DND-41 (cell line): ENCODE measurements at regions not wholly inside any gene's neighbourhood (a gene's known extent, or its start where the extent isn't known, plus 50 kb on each side); places are given as distances from the start of the nearest gene placed in this dataset.

Source experiments
- EZH2 ChIP-seq: IDR thresholded peaks from 3 replicates; pipeline ENCODE4 v1.6.1; 2012; ENCODE audit warnings: borderline replicate concordance, low read depth, mild to moderate bottlenecking, moderate library complexity, low read length, inconsistent platforms; ENCODE audit not compliant: severe bottlenecking
- TF ChIP-seq, protein P1 (sequence below): IDR thresholded peaks from 2 replicates; pipeline ENCODE4 v1.5.1; 2012; ENCODE audit warnings: borderline replicate concordance, low read length, moderate library complexity, mild to moderate bottlenecking; ENCODE audit not compliant: poor library complexity, severe bottlenecking; ENCODE audit errors: extremely low read depth

DNA sequence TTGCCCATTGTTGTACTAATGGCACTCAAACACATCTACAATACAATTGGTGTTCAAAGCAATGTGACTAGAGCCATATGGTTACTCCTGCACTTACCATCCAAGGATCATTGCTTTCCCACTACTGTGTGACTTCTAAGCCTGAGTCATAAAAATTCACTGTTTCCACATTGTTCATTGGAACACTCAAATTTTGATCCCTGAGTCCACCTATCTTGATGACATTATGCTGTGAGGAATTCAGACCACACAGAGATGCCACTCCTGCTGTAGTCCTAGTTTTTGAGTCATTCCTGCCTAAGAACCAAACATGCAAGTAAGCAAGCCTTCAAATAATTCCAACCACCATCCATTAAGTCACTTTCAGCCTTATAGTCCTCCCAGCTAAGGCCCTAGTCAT is 176.2 kb downstream of the EFHB start:
- TF ChIP-seq, protein P1, sequence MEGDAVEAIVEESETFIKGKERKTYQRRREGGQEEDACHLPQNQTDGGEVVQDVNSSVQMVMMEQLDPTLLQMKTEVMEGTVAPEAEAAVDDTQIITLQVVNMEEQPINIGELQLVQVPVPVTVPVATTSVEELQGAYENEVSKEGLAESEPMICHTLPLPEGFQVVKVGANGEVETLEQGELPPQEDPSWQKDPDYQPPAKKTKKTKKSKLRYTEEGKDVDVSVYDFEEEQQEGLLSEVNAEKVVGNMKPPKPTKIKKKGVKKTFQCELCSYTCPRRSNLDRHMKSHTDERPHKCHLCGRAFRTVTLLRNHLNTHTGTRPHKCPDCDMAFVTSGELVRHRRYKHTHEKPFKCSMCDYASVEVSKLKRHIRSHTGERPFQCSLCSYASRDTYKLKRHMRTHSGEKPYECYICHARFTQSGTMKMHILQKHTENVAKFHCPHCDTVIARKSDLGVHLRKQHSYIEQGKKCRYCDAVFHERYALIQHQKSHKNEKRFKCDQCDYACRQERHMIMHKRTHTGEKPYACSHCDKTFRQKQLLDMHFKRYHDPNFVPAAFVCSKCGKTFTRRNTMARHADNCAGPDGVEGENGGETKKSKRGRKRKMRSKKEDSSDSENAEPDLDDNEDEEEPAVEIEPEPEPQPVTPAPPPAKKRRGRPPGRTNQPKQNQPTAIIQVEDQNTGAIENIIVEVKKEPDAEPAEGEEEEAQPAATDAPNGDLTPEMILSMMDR, result no peak
- TF ChIP-seq EZH2, result no peak
